Bronchial epithelial cell (primary cell): ENCODE measurements at regions not wholly inside any gene's neighbourhood (a gene's known extent, or its start where the extent isn't known, plus 50 kb on each side); places are given as distances from the start of the nearest gene placed in this dataset.

Experiments used
- DNase-seq: peaks from one replicate; pipeline ENCODE4 v3.0.0-alpha.2; 2010; ENCODE audit warnings: low read depth
- FAIRE-seq: peaks from 2 replicates; lab custom pipeline; 2011; peaks lifted over from hg19 to GRCh38; lab: Jason Lieb, UNC
- H3K27me3 ChIP-seq: 2 replicates; pipeline ENCODE4 v1.5.1; 2011; ENCODE audit warnings: low read length; ENCODE audit not compliant: control insufficient read depth, insufficient read depth
- H3K36me3 ChIP-seq: 2 replicates; pipeline ENCODE4 v1.5.1; 2011; ENCODE audit warnings: low read length; ENCODE audit not compliant: control insufficient read depth, insufficient read depth
- H3K4me3 ChIP-seq: 2 replicates; pipeline ENCODE4 v1.5.1; 2011; ENCODE audit warnings: mild to moderate bottlenecking, low read depth, low read length, control low read depth
- TF ChIP-seq, protein P1 (sequence below): IDR thresholded peaks from 2 replicates; pipeline ENCODE4 v1.5.1; 2011; ENCODE audit warnings: mild to moderate bottlenecking, moderate library complexity, low read length, control low read depth, inconsistent platforms; ENCODE audit not compliant: insufficient read depth, severe bottlenecking

DNA sequence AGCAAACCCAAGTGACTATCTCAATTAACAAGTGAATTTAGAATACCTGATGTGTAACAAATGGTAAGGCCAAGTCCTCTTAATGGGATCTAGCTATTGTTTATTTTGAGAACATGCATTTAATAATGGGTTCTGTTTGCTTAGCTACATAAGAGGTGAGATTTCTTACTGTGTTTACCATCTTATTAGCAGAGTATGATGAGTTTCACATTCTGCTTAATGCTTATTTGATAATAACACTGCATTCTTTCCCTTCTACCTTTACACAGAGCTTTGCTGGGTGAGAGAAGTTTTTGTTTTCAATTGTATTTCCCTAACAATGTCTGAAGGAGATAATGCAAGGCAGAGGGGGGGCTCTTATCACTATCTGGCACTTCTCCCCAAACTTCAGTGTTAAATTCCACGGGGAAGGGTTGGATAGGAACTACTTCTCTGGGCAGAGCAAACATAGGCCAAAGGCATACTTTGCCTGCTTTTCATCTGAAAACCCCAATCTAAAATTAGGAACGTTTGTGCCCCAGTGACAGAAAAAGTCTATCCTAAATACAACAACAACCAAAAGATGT, 129.0 kb upstream of the ATXN7L3B start:
- Histone ChIP-seq H3K27me3 (no peaks in the 10 kb centered on the region), H3K4me3 (no peak overlapping the region), H3K36me3 (no peaks in the 10 kb centered on the region)
- DNase-seq (no peak), FAIRE-seq (no peak)
- TF ChIP-seq, protein P1, sequence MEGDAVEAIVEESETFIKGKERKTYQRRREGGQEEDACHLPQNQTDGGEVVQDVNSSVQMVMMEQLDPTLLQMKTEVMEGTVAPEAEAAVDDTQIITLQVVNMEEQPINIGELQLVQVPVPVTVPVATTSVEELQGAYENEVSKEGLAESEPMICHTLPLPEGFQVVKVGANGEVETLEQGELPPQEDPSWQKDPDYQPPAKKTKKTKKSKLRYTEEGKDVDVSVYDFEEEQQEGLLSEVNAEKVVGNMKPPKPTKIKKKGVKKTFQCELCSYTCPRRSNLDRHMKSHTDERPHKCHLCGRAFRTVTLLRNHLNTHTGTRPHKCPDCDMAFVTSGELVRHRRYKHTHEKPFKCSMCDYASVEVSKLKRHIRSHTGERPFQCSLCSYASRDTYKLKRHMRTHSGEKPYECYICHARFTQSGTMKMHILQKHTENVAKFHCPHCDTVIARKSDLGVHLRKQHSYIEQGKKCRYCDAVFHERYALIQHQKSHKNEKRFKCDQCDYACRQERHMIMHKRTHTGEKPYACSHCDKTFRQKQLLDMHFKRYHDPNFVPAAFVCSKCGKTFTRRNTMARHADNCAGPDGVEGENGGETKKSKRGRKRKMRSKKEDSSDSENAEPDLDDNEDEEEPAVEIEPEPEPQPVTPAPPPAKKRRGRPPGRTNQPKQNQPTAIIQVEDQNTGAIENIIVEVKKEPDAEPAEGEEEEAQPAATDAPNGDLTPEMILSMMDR: no peak

DNA sequence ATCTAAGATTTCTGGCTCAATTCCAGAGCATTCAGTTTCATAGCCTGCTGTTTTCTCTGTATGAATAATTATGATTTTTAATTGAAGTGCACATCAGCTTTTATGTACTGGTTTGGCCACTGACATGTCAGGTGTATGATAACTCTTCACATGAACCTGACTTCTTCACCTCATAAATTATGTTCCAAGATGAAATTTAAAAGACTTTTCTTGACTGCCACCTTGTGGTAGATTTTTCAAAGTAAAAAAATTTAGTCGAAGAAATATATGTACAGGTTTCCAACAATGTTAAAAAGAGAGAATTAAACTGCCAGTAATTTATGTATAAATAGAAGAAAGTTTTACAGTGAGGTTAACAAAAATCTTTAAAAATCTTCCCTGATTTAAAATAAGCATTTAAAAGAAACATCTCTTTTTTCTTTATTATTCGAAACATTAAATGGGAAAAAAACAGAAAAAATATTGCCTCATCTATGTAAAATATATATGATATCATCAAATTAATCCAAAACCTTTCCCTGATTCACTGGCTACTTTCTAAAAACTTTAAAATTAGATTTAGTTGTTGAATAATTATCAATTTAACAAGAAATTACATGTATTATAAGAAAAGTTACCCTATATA, 124.9 kb upstream of the ATXN7L3B start:
- Histone ChIP-seq H3K4me3 (no peak overlapping the region), H3K27me3 (no peaks in the 10 kb centered on the region), H3K36me3 (no peaks in the 10 kb centered on the region)
- FAIRE-seq (no peak), DNase-seq (peak; percentile 32)
- TF ChIP-seq, protein P1: peak; percentile 2

DNA sequence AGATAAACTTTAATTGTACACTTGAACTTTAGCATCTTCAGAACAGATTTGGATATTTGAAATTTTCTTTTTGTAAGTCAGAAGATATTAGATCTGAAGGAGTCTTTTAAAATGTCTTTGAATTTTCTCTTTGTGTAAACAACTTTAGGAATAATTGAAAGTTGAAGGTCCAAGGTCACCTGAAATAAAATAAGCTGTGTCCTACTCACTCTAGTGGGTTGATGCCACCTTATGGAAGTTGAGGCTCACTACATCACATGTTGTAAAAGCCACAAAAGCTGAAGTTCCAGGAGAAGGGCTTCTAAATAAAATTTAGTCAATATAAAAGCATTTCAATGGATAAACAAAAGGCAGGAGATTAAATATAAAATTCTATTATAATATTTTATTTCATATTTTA, 122.0 kb upstream of the ATXN7L3B start:
- Histone ChIP-seq H3K36me3 (no peaks in the 10 kb centered on the region), H3K4me3 (no peak overlapping the region), H3K27me3 (no peaks in the 10 kb centered on the region)
- no peak for FAIRE-seq
- TF ChIP-seq, protein P1: peak; percentile 32
- peak; percentile 36 for DNase-seq

DNA sequence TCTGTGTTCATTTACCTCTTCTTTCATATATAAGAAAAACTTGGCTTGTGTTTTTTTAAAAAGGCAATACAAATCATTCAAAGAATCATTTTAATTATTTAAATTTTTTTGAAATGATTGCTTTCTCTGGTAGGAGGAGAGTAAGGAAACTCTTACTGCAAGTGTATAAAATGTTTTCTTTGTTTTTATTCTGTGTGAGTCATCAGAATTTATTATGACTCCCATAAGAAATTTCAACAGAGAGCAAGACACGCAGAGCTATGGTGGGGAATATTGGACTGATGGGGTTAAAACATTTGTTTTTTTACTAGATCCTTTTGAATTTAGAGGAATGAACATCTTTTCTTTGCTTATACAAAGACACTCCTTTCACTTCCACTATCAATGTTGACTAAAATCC, 119.1 kb upstream of the ATXN7L3B start:
- DNase-seq: no peak
- H3K27me3 ChIP-seq: no peaks in the 10 kb centered on the region
- TF ChIP-seq, protein P1: no peak
- no peak overlapping the region for H3K4me3 ChIP-seq
- H3K36me3 ChIP-seq: no peaks in the 10 kb centered on the region
- no peak for FAIRE-seq

DNA sequence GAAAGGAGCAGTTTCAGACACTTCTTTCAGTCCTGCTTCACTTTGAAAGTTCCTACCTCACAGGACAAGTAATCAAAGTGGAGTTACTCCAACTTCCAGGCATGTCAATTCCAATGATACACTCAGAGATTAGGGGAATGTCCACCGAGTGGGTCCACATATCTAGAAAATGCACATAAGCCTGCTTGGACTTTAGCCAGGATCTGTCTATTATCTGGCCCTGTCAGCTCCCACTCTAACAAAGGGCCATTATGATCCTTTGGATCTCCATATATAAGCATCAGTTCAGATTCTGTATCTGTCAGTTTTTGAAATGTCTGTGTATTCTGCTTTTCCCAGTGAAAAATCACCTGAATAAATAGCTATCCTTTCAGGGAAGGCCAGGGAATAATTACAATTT, 112.9 kb upstream of the ATXN7L3B start:
- DNase-seq (no peak), FAIRE-seq (no peak)
- no peaks in the 10 kb centered on the region for H3K36me3 ChIP-seq
- TF ChIP-seq, protein P1: no peak
- no peaks in the 10 kb centered on the region for H3K27me3 ChIP-seq
- no peak overlapping the region for H3K4me3 ChIP-seq

DNA sequence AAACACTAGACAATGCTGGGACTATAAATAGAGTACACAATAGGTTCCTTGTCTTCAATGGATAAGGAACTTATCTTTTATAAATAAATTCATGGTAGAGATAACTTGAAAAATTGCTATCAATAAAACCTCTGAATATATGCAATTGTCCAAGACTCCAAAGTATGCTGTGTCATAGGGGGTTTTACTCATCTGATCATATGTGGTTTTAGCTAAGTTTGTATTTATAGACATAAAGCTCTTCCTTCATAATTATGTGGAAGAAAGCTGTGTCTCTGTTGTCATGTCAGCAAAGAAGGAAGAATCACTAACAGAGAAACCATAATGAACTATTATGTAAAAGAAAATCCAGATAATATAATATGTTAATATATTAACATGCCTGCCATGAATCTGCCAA, 111.5 kb upstream of the ATXN7L3B start:
- Histone ChIP-seq H3K36me3 (no peaks in the 10 kb centered on the region), H3K27me3 (no peaks in the 10 kb centered on the region), H3K4me3 (no peak overlapping the region)
- TF ChIP-seq, protein P1: no peak
- no peak for DNase-seq
- FAIRE-seq: no peak
